ENCODE measurements at regions not wholly inside any gene's neighbourhood (a gene's known extent, or its start where the extent isn't known, plus 50 kb on each side); places are given as distances from the start of the nearest gene placed in this dataset.

DNA sequence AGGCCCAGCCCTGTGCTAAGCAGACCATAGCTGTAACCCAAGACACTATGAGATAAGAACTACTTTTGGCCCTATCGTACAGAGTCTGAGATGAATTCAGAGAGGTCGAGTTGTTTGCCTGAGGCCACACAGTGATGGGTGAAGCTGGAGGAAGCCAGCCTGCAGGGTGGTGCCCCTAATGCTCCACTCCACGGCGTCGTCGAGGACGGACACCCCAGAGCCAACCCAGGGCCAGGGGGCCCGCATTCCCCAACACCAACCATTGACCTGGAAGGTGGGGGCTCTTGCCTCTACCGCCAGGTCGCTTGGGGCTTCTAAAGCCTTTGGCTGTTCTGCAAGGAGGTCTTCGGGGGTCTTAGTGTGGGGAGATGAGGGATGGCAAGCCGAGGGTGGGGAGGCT, 84.1 kb downstream of the IRF8 start:
- TF ChIP-seq, protein P1, sequence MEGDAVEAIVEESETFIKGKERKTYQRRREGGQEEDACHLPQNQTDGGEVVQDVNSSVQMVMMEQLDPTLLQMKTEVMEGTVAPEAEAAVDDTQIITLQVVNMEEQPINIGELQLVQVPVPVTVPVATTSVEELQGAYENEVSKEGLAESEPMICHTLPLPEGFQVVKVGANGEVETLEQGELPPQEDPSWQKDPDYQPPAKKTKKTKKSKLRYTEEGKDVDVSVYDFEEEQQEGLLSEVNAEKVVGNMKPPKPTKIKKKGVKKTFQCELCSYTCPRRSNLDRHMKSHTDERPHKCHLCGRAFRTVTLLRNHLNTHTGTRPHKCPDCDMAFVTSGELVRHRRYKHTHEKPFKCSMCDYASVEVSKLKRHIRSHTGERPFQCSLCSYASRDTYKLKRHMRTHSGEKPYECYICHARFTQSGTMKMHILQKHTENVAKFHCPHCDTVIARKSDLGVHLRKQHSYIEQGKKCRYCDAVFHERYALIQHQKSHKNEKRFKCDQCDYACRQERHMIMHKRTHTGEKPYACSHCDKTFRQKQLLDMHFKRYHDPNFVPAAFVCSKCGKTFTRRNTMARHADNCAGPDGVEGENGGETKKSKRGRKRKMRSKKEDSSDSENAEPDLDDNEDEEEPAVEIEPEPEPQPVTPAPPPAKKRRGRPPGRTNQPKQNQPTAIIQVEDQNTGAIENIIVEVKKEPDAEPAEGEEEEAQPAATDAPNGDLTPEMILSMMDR (conservative IDR thresholded peaks at IDR 0.05) = no peak
- TF ChIP-seq EZH2 (IDR thresholded peaks at IDR 0.05; ENCODE audit: low read depth) = no peak

Data from PC-9 (cell line).